ENCODE measurements at regions not wholly inside any gene's neighbourhood (a gene's known extent, or its start where the extent isn't known, plus 50 kb on each side); places are given as distances from the start of the nearest gene placed in this dataset.

- TF ChIP-seq ZNF274 (IDR thresholded peaks at IDR 0.05; ENCODE audit: low read depth, low read length): no peak
- no peak for TF ChIP-seq YY1 (IDR thresholded peaks at IDR 0.05; ENCODE audit: insufficient read depth, insufficient read length)
Measured at GRCh38 chr11:29243616-29244015, 773.2 kb downstream of the KCNA4 start.

Data from NT2/D1 (cell line).